ENCODE measurements at regions not wholly inside any gene's neighbourhood (a gene's known extent, or its start where the extent isn't known, plus 50 kb on each side); places are given as distances from the start of the nearest gene placed in this dataset.

DNA sequence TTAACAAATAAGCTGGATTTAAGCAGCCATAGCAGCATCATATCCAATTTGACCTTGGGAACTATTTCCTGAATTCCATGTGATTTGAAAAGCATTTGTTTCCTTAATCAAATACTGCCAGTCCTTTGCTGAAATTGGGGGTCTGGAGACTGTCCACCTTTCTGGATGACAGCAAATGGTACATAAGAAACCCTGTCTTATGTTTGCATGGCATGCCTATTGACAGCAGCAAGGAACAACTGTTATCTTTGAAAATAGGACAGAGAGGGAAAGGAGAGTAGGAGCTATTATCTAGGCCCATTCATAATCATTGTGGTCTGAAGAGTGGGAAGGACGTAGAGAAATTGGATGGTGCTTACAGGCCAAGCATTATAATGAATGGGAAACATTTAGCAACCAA is 129.2 kb upstream of the CTNNA2 start:
- no peak for DNase-seq
- no TSS peak for BruUV-seq (replicated peaks)
- H3K36me3 ChIP-seq (ENCODE audit: low read depth): no peaks in the 10 kb centered on the region
- H3K9me3 ChIP-seq (ENCODE audit: insufficient read depth, low read depth): no peaks in the 10 kb centered on the region
- no peaks in the 10 kb centered on the region for H3K79me2 ChIP-seq (ENCODE audit: low read depth)
- no peaks in the 10 kb centered on the region for H4K20me1 ChIP-seq (ENCODE audit: insufficient read depth)
- no peak overlapping the region for H3K4me3 ChIP-seq
- H2AFZ ChIP-seq: no peak overlapping the region
- no peak overlapping the region for H3K27ac ChIP-seq
- H3K9me2 ChIP-seq (ENCODE audit: insufficient read depth): no peaks in the 10 kb centered on the region
- intact Hi-C loops (cut with micrococcal nuclease; ENCODE audit: unreplicated experiment): no loop called here
- ChIA-PET POLR2A (ENCODE audit: unreplicated experiment) (no interaction called here), CTCF (no interaction called here)
- TF ChIP-seq EZH2 (IDR thresholded peaks at IDR 0.05; ENCODE audit: low read depth): no peak
- TF ChIP-seq, protein P1, sequence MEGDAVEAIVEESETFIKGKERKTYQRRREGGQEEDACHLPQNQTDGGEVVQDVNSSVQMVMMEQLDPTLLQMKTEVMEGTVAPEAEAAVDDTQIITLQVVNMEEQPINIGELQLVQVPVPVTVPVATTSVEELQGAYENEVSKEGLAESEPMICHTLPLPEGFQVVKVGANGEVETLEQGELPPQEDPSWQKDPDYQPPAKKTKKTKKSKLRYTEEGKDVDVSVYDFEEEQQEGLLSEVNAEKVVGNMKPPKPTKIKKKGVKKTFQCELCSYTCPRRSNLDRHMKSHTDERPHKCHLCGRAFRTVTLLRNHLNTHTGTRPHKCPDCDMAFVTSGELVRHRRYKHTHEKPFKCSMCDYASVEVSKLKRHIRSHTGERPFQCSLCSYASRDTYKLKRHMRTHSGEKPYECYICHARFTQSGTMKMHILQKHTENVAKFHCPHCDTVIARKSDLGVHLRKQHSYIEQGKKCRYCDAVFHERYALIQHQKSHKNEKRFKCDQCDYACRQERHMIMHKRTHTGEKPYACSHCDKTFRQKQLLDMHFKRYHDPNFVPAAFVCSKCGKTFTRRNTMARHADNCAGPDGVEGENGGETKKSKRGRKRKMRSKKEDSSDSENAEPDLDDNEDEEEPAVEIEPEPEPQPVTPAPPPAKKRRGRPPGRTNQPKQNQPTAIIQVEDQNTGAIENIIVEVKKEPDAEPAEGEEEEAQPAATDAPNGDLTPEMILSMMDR (conservative IDR thresholded peaks at IDR 0.05): no peak
- peaks cover 3% of the 10 kb centered on the region; the same call in 1 of the 2 replicates for H3K27me3 ChIP-seq (ENCODE audit: insufficient read depth, low read depth)
- H3K4me1 ChIP-seq (replicated peaks; ENCODE audit: insufficient read depth): no peaks in the 10 kb centered on the region
- H3K4me2 ChIP-seq: no peak overlapping the region
- H3F3A ChIP-seq (ENCODE audit: insufficient read depth, low read depth): no peaks in the 10 kb centered on the region

DNA sequence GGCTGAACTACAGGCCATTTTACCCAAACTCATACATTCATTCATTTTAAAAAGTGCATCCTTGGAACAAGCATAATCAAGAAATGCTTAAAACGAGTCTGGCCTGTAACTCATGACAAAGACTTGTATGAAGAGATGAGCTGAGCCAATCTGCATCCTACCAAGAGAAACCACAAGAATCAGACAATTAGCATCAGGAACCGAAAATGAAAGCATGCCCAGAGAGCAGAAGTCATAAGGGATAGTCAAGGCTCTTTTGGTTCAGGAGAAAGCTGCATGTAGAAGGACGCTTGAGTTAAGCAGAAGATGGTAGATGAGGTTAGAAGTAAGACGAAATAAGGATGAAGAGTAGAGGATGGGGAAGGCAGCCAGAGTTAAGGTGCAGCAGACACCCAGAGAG is 137.0 kb upstream of the CTNNA2 start:
- H3K79me2 ChIP-seq (ENCODE audit: low read depth): no peaks in the 10 kb centered on the region
- no peak overlapping the region for H3K4me3 ChIP-seq
- no peaks in the 10 kb centered on the region for H4K20me1 ChIP-seq (ENCODE audit: insufficient read depth)
- no peaks in the 10 kb centered on the region for H3F3A ChIP-seq (ENCODE audit: insufficient read depth, low read depth)
- H3K36me3 ChIP-seq (ENCODE audit: low read depth): no peaks in the 10 kb centered on the region
- H3K4me2 ChIP-seq: no peak overlapping the region
- H3K4me1 ChIP-seq (replicated peaks; ENCODE audit: insufficient read depth): no peaks in the 10 kb centered on the region
- no peak for DNase-seq
- CTCF ChIA-PET: interaction anchor here (0.7 kb wide), 1 partner anchor 21 kb away, joined by 3 read pairs; no protein-coding TSS in a partner anchor
- H2AFZ ChIP-seq: no peak overlapping the region
- BruUV-seq (replicated peaks): no TSS peak
- intact Hi-C loops (cut with micrococcal nuclease; ENCODE audit: unreplicated experiment): no loop called here
- H3K9me2 ChIP-seq (ENCODE audit: insufficient read depth): no peaks in the 10 kb centered on the region
- POLR2A ChIA-PET (ENCODE audit: unreplicated experiment): no interaction called here
- TF ChIP-seq, protein P1 (conservative IDR thresholded peaks at IDR 0.05): no peak
- no peak for TF ChIP-seq EZH2 (IDR thresholded peaks at IDR 0.05; ENCODE audit: low read depth)
- 0 out of 2 replicates have a peak, but pooled peaks cover 3% of the 10 kb centered on the region for H3K27me3 ChIP-seq (ENCODE audit: insufficient read depth, low read depth)
- no peaks in the 10 kb centered on the region for H3K9me3 ChIP-seq (ENCODE audit: insufficient read depth, low read depth)
- no peak overlapping the region for H3K27ac ChIP-seq

DNA sequence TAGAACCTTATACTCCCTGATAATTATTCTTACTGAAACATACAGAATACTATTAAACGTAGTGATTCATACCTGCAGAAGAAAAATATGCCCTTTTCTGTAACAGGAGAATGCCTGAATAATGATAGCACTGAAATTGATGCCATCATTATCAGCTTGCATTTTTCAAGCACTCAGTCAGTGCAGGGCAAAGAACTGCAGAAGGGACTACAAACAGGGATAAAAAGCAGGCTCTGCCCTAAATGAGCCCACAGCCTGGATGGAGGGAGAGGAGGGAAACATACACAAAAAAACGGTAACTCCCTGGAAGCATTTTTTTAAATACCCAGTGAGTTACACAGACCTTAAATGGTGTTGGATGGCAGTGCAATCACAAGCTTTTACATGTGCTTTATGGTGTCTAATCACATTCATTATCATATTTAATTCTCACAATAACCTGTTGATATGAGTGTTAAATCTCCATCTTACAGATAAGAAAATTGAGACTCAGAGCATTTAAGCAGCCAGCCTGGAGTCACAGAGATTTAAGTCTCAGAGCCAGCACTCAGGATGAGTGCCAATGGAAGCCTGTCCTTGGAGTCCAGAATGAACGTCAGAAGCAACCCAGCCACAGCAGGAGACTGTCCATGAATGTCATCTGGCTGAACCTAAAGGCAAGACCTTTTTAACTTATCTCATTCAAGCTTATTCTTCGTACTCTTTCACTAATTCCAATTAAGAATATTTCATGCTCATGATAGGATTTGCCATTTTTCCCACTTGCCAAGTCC is 139.3 kb upstream of the CTNNA2 start:
- BruUV-seq (replicated peaks): no TSS peak
- Histone ChIP-seq H3K79me2 (ENCODE audit: low read depth) (no peaks in the 10 kb centered on the region), H3K36me3 (ENCODE audit: low read depth) (no peaks in the 10 kb centered on the region), H3K27me3 (ENCODE audit: insufficient read depth, low read depth) (peaks cover 13% of the 10 kb centered on the region; the same call in 1 of the 2 replicates), H3K4me2 (no peak overlapping the region), H3K9me2 (ENCODE audit: insufficient read depth) (no peaks in the 10 kb centered on the region), H3K9me3 (ENCODE audit: insufficient read depth, low read depth) (no peaks in the 10 kb centered on the region), H3F3A (ENCODE audit: insufficient read depth, low read depth) (no peaks in the 10 kb centered on the region), H3K4me3 (no peak overlapping the region), H3K4me1 (replicated peaks; ENCODE audit: insufficient read depth) (no peaks in the 10 kb centered on the region), H4K20me1 (ENCODE audit: insufficient read depth) (no peaks in the 10 kb centered on the region), H2AFZ (no peak overlapping the region), H3K27ac (no peak overlapping the region)
- DNase-seq: no peak
- no peak for TF ChIP-seq EZH2 (IDR thresholded peaks at IDR 0.05; ENCODE audit: low read depth)
- TF ChIP-seq, protein P1 (conservative IDR thresholded peaks at IDR 0.05): no peak
- POLR2A ChIA-PET (ENCODE audit: unreplicated experiment): no interaction called here
- CTCF ChIA-PET: no interaction called here
- intact Hi-C loops (cut with micrococcal nuclease; ENCODE audit: unreplicated experiment): no loop called here

All from PC-9 (cell line).